ENCODE measurements at regions not wholly inside any gene's neighbourhood (a gene's known extent, or its start where the extent isn't known, plus 50 kb on each side); places are given as distances from the start of the nearest gene placed in this dataset.

DNA sequence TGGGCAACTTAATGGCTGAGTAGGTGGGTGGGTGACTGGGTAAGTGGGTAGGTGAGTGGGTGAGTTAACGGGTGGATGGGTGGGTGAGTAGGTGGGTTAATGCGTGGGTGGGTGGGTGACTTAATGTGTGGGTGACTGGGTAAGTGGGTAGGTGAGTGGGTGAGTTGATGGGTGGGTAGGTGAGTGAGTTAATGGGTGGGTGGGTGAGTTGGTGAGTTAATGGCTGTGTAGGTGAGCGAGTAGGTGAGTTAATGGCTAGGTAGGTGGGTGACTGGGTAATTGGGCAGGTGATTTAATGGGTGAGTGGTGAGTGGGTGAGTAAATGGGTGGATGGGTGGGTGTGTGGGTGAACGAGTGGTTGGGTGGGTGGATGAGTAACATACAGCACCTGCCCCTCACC, 243.0 kb upstream of the MGMT start:
- no peak for DNase-seq (ENCODE audit: low spot score)

GRCh38 chr10:129231821-129232220, 235.2 kb upstream of the MGMT start:
- DNase-seq (ENCODE audit: low spot score): no peak

DNA sequence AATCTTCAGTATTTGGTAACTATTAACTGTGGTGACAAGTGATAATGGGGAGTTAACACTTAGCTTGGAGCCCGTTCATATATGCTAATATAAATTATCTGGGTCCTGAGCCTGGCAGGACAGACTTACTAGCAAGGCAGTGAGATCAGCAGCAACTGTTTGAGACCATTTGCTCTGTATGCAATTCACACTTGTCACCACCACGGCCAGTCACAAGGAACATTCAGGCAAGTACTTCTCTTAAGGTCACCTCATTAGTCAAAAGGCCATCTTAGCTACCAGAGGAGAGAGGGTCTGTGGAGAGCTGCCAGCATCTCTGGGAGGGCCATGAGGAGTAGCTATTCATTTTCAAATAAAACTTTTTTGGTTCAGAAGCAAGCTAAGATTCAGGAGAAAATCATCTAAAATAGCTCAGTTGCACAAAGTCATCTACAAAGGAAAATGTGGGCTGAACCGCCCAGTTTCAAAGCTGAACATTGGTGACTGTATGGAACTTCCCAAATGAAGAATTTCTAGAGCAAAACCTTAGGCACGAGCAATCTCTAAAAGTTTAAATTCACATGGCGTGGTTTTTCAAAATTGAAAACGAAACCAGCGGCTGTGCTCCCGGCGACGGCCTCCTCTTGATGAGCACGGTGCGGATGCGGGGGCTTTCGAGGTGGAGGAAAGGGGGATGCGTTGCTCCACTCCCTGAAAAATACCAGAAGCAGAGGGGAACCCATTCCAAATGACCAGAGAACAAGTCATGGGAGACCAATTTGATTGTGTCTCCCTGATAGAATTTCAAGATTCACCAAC, 233.5 kb upstream of the MGMT start:
- no peak for DNase-seq (ENCODE audit: low spot score)

DNA sequence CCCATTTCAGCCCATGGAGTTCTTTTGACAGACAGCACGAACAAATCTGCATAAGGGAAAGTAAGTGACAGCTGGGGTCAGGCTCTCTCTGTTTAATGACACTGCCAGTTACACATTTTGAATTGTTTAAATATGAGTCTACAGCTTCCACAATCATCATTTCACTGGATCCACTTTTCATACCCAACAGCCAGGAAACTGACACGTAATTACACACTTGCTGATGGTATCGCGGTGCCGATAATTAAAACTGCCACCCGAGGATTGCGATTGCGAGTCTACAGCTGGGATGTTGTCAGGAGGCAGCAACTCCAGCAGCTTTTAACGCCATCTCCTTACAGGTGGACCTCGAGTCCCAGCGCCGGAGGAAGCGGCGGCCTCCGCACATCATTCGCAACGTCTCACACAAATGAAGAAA, 230.8 kb upstream of the MGMT start:
- no peak for DNase-seq (ENCODE audit: low spot score)

DNA sequence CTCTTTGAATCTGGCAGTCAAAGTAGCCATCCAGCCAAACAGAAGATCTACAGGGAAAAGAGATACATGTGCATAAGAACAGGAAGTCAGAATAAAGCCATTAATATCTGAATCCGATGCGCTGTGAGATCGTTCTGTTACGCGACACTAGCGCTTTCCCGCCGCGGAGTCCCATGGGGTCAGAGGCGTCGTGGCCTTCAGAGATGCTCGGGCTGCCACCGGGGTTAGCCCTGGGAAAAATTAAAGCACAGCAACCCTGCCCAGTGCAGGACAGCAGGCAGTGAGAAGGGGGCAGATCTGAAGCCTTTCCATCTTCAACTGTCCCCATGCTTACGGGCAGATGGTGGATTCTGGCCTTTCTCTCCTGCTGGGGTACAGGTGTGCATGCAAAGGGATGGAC, 225.6 kb upstream of the MGMT start:
- no peak for DNase-seq (ENCODE audit: low spot score)

DNA sequence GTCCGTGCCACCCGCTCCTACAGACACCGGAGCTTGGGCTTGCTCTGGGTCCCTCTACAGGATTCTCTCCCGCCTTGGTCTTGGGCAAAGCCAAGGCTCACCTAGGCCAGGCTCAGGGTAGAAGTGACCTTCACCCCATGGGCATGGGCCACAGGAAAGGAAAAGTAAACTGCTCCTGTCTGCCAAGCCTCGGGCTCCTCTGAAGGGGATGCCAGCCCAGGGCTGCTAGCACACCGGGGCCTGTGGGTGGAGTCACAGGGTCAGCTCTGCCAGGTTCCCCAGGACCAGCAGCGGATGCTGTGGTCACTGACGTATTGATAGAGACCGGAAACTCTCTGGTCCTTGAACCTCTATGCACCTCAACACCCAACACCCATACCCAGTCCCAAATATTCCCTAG, 222.7 kb upstream of the MGMT start:
- DNase-seq (ENCODE audit: low spot score): no peak

- DNase-seq (ENCODE audit: low spot score): no peak
Observed at GRCh38 chr10:129244757-129245156, 222.3 kb upstream of the MGMT start.

DNA sequence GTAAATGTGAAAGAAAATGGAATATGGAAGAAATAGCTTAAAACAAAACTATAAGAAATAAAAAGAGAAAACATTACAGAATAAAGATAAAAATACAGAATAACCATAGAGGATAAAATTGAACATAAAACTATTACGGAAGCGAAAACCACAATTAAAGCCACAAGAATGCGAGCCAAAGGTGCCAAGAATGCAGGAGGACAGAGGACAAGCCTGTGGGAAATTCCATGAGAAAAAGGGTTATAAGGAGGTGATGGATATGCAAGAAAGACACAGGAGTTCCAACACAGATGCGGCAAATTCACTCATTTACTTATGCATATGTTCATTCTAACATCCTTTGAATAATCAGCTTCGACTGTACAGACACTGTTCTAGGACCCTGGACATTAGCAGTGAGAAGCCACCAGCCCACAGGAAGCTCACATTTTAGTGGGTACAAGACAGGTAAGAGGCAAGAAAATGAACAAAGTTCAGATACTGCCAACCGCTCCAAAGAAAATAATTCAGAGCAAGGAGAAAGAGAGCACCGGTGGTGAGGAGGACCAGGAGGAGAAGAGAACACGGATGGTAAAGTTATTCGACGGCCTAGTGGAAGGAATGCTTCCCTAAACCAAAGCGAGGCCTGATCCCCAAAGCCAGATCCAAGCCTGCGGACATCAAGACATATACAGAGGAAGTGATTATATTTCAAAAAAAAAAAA, 213.7 kb upstream of the MGMT start:
- no peak for DNase-seq (ENCODE audit: low spot score)

DNA sequence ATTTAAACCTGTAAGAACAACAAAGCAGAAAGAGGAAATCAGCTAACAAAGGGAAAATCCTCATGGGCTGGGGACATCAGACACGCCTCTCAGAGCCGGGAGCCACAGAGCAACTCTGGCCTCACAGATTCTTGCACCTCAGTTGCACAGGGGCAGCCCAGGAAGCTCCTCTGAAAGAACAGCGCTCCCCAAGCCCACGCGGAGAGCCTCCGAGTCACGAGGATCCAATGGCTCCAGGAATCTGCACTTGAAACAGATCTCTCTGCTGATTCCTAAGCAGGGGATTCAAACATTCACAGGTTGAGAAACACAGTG, 213.2 kb upstream of the MGMT start:
- no peak for DNase-seq (ENCODE audit: low spot score)

DNA sequence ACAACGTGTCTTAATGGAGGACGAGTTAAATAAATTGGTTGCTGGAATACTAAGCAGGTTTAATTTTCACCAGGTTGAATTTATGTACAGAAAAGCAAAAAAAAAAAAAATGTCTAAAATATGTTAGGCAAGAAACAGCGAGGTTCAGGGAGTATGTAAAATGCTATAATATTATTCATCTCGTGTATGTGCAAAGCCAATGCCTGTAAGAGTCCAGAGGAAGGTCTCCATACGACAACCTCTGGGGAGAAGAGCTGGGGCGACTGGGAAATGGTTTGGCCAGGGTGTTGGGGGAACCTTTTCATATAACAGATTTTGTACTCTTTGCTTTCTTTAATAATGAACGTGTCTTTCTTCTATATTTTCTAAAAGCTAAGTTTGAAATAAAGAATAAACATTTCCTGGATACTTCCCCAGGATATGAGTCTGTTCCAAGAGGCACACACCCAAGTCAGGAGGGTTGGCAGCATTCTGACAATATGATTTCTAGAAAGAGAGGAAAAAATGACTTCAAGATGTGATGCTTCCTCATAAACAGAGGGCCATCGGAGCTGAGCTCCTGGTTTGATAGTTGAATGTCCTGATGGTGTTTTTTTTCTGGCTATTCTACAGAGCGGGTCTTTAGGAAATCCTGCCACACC, 208.6 kb upstream of the MGMT start:
- DNase-seq (ENCODE audit: low spot score): no peak

DNA sequence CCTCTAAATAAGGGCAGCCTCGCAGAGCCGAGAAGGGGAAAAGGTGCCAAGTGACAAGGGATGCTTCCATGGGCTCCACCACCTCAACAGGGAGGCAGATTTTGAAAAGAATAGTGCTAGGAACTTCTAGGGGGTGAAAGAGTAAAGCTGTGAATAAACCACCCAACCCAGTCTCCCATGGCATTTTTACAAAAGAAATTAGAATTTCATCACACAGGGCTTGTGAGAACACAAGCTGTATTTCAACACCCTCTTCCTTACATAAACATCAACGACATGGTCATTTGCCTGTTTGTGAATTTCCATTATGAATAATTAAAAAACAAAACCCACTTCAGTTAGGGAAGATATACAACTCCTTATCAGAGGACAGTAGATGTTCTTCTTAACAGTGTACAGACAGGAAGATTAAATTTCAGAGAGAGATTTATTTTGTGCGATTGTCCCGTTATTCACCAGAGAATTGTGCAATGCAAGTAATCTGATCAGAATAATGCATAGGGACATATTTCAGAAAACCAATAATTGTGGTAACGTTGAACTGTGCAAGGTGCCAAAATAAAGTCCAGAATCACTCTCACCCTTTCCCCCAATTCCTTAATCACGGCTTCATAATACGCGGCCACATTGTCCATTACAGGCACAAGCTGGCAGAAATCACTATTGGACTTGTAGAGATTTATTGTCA, 207.8 kb upstream of the MGMT start:
- DNase-seq (ENCODE audit: low spot score): no peak

- no peak for DNase-seq (ENCODE audit: low spot score)
Observed at GRCh38 chr10:129272176-129272575, 194.9 kb upstream of the MGMT start.

GRCh38 chr10:129272866-129273650, 194.0 kb upstream of the MGMT start:
- DNase-seq (ENCODE audit: low spot score): no peak

GRCh38 chr10:129273860-129274259, 193.2 kb upstream of the MGMT start:
- no peak for DNase-seq (ENCODE audit: low spot score)

- no peak for DNase-seq (ENCODE audit: low spot score)
Observed at GRCh38 chr10:129274748-129275474, 192.1 kb upstream of the MGMT start.

- no peak for DNase-seq (ENCODE audit: low spot score)
Observed at GRCh38 chr10:129275886-129276285, 191.2 kb upstream of the MGMT start.

- no peak for DNase-seq (ENCODE audit: low spot score)
Observed at GRCh38 chr10:129277084-129277483, 190.0 kb upstream of the MGMT start.

DNA sequence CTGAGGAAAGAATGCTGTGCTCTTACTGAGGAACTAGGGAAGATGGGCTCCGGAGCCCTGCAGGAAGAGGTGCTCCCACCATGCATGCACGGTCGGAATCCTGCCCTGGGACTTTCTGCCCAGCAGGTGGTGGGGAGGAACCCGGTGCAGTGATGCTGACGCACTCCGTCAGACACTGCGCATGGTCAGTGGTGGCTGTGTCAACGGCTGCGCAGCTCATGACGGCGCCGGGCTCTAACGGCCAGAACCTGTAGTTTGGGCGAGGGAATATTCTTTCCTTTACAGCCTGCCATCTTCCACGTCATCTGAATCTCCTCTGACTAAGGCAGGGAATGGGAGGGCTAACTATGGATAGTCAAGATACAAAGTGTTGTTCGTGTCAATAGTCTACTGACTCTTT, 189.2 kb upstream of the MGMT start:
- DNase-seq (ENCODE audit: low spot score): no peak

GRCh38 chr10:129278686-129279085, 188.4 kb upstream of the MGMT start:
- no peak for DNase-seq (ENCODE audit: low spot score)

GRCh38 chr10:129279446-129280154, 187.4 kb upstream of the MGMT start:
- no peak for DNase-seq (ENCODE audit: low spot score)

DNA sequence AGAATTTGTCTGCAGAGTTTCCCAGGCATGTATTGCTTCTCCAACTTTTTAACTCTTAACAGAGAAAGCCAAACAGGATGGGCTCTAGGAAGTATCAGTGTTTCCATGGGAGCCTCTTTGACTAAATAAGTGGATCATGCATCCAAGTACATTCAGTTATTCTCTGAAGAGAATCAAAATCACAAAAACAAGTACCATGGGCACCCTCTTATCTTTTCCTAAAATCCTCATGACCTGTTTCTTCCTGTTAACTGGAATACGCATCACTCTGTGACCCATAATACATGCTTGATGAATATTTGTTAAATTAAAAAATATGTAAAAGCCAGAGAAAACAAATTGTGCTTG, 186.9 kb upstream of the MGMT start:
- no peak for DNase-seq (ENCODE audit: low spot score)

Measured in cerebellar cortex (tissue), 1 donor.